ENCODE measurements at regions not wholly inside any gene's neighbourhood (a gene's known extent, or its start where the extent isn't known, plus 50 kb on each side); places are given as distances from the start of the nearest gene placed in this dataset.

DNA sequence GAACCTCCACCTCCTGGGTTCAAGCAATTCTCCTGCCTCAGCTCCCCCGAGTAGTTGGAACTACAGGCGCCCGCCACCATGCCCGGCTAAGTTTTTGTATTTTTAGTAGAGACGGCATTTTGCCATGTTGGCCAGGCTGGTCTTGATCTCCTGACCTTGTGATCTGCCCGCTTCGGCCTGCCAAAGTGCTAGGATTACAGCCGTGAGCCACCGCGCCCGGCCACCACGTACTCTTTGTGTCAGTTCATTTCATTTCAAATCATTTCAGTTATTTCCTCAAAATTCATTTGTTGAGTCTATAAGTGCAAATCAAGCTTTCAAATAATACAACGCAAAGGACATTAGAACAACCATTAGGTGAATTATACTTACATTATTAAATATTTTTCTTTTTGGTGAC is 943.8 kb downstream of the TYW1 start:
- Histone ChIP-seq H3K9me3 (no peaks in the 10 kb centered on the region), H3K36me3 (no peaks in the 10 kb centered on the region), H3K4me1 (peaks cover 0 to 14% (median 10%) of the 10 kb centered on the region in 4 donors), H3K27me3 (no peaks in the 10 kb centered on the region), H3K27ac (replicated peaks in 1 of 4) (no peak overlapping the region), H3K4me3 (no peak overlapping the region)
- intact Hi-C loops (cut with DNase I): no loop called here
- TF ChIP-seq POLR2A (IDR thresholded peaks at IDR 0.05; ENCODE audit: low read depth) (no peak), EP300 (IDR thresholded peaks at IDR 0.05) (no peak), POLR2AphosphoS5 (IDR thresholded peaks at IDR 0.05) (no peak)
- TF ChIP-seq, protein P1, sequence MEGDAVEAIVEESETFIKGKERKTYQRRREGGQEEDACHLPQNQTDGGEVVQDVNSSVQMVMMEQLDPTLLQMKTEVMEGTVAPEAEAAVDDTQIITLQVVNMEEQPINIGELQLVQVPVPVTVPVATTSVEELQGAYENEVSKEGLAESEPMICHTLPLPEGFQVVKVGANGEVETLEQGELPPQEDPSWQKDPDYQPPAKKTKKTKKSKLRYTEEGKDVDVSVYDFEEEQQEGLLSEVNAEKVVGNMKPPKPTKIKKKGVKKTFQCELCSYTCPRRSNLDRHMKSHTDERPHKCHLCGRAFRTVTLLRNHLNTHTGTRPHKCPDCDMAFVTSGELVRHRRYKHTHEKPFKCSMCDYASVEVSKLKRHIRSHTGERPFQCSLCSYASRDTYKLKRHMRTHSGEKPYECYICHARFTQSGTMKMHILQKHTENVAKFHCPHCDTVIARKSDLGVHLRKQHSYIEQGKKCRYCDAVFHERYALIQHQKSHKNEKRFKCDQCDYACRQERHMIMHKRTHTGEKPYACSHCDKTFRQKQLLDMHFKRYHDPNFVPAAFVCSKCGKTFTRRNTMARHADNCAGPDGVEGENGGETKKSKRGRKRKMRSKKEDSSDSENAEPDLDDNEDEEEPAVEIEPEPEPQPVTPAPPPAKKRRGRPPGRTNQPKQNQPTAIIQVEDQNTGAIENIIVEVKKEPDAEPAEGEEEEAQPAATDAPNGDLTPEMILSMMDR (IDR thresholded peaks at IDR 0.05): no peak
- no peak for DNase-seq (ENCODE audit: extremely low spot score)
- 90% methylated on average over 13 of the region's 13 CpGs for whole genome bisulfite sequencing

- H3K27me3 ChIP-seq: no peaks in the 10 kb centered on the region
- 78% methylated on average over 2 of the region's 2 CpGs for WGBS
- H3K36me3 ChIP-seq: no peaks in the 10 kb centered on the region
- no peaks in the 10 kb centered on the region for H3K4me1 ChIP-seq
- no peak for DNase-seq (ENCODE audit: extremely low spot score)
- no peak overlapping the region for H3K27ac ChIP-seq (replicated peaks in 1 of 4)
- intact Hi-C loops (cut with DNase I): no loop called here
- no peak overlapping the region for H3K4me3 ChIP-seq
- no peaks in the 10 kb centered on the region for H3K9me3 ChIP-seq
- no peak for TF ChIP-seq EP300 (IDR thresholded peaks at IDR 0.05)
- no peak for TF ChIP-seq POLR2A (IDR thresholded peaks at IDR 0.05; ENCODE audit: low read depth)
- TF ChIP-seq, protein P1 (IDR thresholded peaks at IDR 0.05): no peak
- TF ChIP-seq POLR2AphosphoS5 (IDR thresholded peaks at IDR 0.05): no peak
Observed at GRCh38 chr7:67947191-67947590, 950.6 kb downstream of the TYW1 start.

DNA sequence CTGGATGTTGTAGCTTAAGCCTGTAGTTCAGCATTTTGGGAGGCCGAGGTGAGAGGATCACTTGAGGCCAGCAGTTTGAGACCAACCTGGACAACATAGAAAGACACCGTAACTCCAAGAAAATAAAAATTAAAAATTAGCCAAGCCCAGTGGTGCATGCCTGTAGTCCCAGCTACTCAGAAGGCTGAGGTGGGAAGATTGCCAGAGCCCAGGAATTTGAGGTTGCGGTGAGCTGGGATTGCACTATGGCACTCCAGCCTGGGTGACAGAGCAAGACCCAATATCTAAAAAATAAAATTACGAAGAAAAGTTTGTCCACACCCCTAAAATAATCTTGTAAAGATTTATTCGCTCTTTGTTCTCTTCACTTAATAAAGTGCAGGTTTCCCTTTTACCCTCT is 951.0 kb downstream of the TYW1 start:
- 81% methylated on average over 5 of the region's 5 CpGs for WGBS
- H3K4me3 ChIP-seq: no peak overlapping the region
- no peaks in the 10 kb centered on the region for H3K36me3 ChIP-seq
- H3K27ac ChIP-seq (replicated peaks in 1 of 4): no peak overlapping the region
- H3K4me1 ChIP-seq: no peaks in the 10 kb centered on the region
- no peak for DNase-seq (ENCODE audit: extremely low spot score)
- no peaks in the 10 kb centered on the region for H3K9me3 ChIP-seq
- TF ChIP-seq POLR2A (IDR thresholded peaks at IDR 0.05; ENCODE audit: low read depth) (no peak), EP300 (IDR thresholded peaks at IDR 0.05) (no peak), POLR2AphosphoS5 (IDR thresholded peaks at IDR 0.05) (no peak)
- TF ChIP-seq, protein P1 (IDR thresholded peaks at IDR 0.05): no peak
- intact Hi-C loops (cut with DNase I): no loop called here
- H3K27me3 ChIP-seq: no peaks in the 10 kb centered on the region

DNA sequence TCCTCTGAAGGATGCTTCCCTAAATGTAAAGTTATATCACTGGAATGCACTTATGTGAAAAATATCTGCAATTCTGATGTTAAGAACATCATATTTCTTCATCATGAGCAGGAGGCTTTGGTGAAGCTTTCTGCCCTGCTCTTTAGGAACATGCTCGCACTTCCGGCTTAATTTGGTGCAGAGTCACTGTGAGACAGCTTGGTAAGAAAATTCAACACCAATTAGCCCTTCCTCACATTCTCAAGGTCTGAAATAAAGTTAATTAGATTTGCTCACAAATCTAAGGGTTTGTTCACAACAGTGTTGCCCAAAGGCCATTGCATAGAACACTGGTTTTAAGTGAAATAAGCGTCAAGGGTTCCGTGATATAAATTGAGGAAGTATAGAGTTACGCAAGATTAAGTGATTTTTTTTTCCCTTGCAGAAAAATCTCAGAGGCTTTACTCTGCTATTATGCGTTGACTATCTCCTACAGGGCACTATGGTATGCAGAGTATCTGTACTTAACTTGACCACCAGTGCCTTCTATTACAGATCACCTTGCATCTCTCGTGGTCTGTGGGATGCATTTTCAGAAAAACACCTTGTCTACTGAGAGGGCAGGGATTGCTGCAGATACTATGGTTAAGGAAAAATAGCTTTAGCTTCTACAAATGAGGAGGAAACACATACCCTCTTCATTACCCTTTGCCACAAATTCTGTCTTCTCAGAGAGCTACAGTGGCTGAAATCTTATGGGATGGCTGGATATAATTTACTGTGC is 953.9 kb downstream of the TYW1 start:
- Histone ChIP-seq H3K27me3 (no peaks in the 10 kb centered on the region), H3K9me3 (no peaks in the 10 kb centered on the region), H3K36me3 (no peaks in the 10 kb centered on the region), H3K4me1 (no peaks in the 10 kb centered on the region), H3K27ac (replicated peaks in 1 of 4) (no peak overlapping the region), H3K4me3 (no peak overlapping the region)
- no peak for DNase-seq (ENCODE audit: extremely low spot score)
- no peak for TF ChIP-seq POLR2AphosphoS5 (IDR thresholded peaks at IDR 0.05)
- WGBS: 81% methylated on average over 7 of the region's 7 CpGs
- intact Hi-C loops (cut with DNase I): no loop called here

- Histone ChIP-seq H3K27me3 (no peaks in the 10 kb centered on the region), H3K27ac (replicated peaks in 1 of 4) (no peak overlapping the region), H3K9me3 (no peaks in the 10 kb centered on the region), H3K36me3 (no peaks in the 10 kb centered on the region), H3K4me1 (no peaks in the 10 kb centered on the region), H3K4me3 (no peak overlapping the region)
- TF ChIP-seq POLR2AphosphoS5 (IDR thresholded peaks at IDR 0.05) (no peak), POLR2A (IDR thresholded peaks at IDR 0.05; ENCODE audit: low read depth) (no peak)
- WGBS: 32% methylated on average over 3 of the region's 3 CpGs
- intact Hi-C loops (cut with DNase I): no loop called here
- no peak for DNase-seq (ENCODE audit: extremely low spot score)
Observed at GRCh38 chr7:67955061-67955460, 958.4 kb downstream of the TYW1 start.

DNA sequence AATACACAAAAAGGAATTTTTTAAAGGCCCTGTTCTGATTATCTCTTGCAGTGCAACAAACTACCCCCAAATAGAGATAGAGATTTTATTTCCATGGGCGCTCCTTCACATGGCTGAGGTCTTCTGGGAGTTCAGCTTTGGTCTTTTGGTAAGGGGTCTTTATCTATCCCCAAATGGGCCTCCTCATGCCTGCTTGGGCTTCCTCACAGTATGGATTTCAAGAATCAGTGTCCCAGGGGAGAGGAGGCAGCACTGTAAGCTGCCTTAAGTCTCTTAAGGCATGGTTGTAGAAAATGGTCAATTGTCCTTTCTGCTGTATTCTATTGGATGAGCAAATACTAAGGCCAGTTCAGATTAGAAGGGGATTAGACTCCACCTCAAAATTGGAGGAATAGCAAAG is 966.2 kb downstream of the TYW1 start:
- no peak overlapping the region for H3K27ac ChIP-seq (replicated peaks in 1 of 4)
- H3K9me3 ChIP-seq: peaks cover 0 to 9% (median 0%) of the 10 kb centered on the region in 4 donors
- no peaks in the 10 kb centered on the region for H3K4me1 ChIP-seq
- intact Hi-C loops (cut with DNase I): no loop called here
- no peaks in the 10 kb centered on the region for H3K36me3 ChIP-seq
- H3K27me3 ChIP-seq: no peaks in the 10 kb centered on the region
- no peak for TF ChIP-seq POLR2A (IDR thresholded peaks at IDR 0.05; ENCODE audit: low read depth)
- TF ChIP-seq EP300 (IDR thresholded peaks at IDR 0.05): no peak
- WGBS: 89% methylated on average over 1 of the region's 1 CpG
- H3K4me3 ChIP-seq: no peak overlapping the region
- no peak for DNase-seq (ENCODE audit: extremely low spot score)

Data from esophagus muscularis mucosa (tissue), 4 donors.